ENCODE measurements at regions not wholly inside any gene's neighbourhood (a gene's known extent, or its start where the extent isn't known, plus 50 kb on each side); places are given as distances from the start of the nearest gene placed in this dataset.

- peaks cover 0 to 5% (median 2%) of the 10 kb centered on the region in 4 donors for H3K4me1 ChIP-seq (ENCODE audit: control insufficient read depth in 4 of 4, insufficient read depth in 4 of 4, low read length in 3 of 4)
- no peaks in the 10 kb centered on the region for H3K9me3 ChIP-seq (ENCODE audit: control insufficient read depth in 4 of 4, low read length in 3 of 4)
- 79% methylated on average over 6 of the region's 6 CpGs for WGBS
- no peaks in the 10 kb centered on the region for H3K36me3 ChIP-seq (ENCODE audit: control insufficient read depth in 4 of 4, insufficient read depth in 3 of 4, low read depth in 1 of 4, low read length in 3 of 4)
- no peak for TF ChIP-seq YY1 (IDR thresholded peaks at IDR 0.05)
- TF ChIP-seq GABPA (IDR thresholded peaks at IDR 0.05 in 1 of 2, conservative IDR thresholded peaks at IDR 0.05 in 1 of 2) = no peak
- no peak for TF ChIP-seq HNF4G (IDR thresholded peaks at IDR 0.05)
- TF ChIP-seq, protein P1, sequence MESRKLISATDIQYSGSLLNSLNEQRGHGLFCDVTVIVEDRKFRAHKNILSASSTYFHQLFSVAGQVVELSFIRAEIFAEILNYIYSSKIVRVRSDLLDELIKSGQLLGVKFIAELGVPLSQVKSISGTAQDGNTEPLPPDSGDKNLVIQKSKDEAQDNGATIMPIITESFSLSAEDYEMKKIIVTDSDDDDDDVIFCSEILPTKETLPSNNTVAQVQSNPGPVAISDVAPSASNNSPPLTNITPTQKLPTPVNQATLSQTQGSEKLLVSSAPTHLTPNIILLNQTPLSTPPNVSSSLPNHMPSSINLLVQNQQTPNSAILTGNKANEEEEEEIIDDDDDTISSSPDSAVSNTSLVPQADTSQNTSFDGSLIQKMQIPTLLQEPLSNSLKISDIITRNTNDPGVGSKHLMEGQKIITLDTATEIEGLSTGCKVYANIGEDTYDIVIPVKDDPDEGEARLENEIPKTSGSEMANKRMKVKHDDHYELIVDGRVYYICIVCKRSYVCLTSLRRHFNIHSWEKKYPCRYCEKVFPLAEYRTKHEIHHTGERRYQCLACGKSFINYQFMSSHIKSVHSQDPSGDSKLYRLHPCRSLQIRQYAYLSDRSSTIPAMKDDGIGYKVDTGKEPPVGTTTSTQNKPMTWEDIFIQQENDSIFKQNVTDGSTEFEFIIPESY (IDR thresholded peaks at IDR 0.05) = no peak
- no peak for TF ChIP-seq RAD21 (IDR thresholded peaks at IDR 0.05)
- TF ChIP-seq, protein P2, sequence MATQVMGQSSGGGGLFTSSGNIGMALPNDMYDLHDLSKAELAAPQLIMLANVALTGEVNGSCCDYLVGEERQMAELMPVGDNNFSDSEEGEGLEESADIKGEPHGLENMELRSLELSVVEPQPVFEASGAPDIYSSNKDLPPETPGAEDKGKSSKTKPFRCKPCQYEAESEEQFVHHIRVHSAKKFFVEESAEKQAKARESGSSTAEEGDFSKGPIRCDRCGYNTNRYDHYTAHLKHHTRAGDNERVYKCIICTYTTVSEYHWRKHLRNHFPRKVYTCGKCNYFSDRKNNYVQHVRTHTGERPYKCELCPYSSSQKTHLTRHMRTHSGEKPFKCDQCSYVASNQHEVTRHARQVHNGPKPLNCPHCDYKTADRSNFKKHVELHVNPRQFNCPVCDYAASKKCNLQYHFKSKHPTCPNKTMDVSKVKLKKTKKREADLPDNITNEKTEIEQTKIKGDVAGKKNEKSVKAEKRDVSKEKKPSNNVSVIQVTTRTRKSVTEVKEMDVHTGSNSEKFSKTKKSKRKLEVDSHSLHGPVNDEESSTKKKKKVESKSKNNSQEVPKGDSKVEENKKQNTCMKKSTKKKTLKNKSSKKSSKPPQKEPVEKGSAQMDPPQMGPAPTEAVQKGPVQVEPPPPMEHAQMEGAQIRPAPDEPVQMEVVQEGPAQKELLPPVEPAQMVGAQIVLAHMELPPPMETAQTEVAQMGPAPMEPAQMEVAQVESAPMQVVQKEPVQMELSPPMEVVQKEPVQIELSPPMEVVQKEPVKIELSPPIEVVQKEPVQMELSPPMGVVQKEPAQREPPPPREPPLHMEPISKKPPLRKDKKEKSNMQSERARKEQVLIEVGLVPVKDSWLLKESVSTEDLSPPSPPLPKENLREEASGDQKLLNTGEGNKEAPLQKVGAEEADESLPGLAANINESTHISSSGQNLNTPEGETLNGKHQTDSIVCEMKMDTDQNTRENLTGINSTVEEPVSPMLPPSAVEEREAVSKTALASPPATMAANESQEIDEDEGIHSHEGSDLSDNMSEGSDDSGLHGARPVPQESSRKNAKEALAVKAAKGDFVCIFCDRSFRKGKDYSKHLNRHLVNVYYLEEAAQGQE (IDR thresholded peaks at IDR 0.05) = no peak
- TF ChIP-seq TAF1 (conservative IDR thresholded peaks at IDR 0.05) = no peak
- no peak for TF ChIP-seq HNF4A (conservative IDR thresholded peaks at IDR 0.05)
- TF ChIP-seq NR2F2 (IDR thresholded peaks at IDR 0.05) = no peak
- no peak for TF ChIP-seq FOXA1 (IDR thresholded peaks at IDR 0.05)
- TF ChIP-seq CTCF (IDR thresholded peaks at IDR 0.05; ENCODE audit: low read depth, low read length, missing input control) = no peak
- no peak for TF ChIP-seq EGR1 (IDR thresholded peaks at IDR 0.05; ENCODE audit: low read depth in 2 of 2)
- no peak for TF ChIP-seq JUND (IDR thresholded peaks at IDR 0.05)
- TF ChIP-seq, protein P3, sequence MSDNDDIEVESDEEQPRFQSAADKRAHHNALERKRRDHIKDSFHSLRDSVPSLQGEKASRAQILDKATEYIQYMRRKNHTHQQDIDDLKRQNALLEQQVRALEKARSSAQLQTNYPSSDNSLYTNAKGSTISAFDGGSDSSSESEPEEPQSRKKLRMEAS (IDR thresholded peaks at IDR 0.05) = no peak
- no peak for TF ChIP-seq SP1 (IDR thresholded peaks at IDR 0.05)
- TF ChIP-seq, protein P4, sequence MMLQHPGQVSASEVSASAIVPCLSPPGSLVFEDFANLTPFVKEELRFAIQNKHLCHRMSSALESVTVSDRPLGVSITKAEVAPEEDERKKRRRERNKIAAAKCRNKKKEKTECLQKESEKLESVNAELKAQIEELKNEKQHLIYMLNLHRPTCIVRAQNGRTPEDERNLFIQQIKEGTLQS (IDR thresholded peaks at IDR 0.05) = no peak
- TF ChIP-seq FOXA2 (IDR thresholded peaks at IDR 0.05) = no peak
- no peak for TF ChIP-seq RXRA (IDR thresholded peaks at IDR 0.05)
- no peak overlapping the region for H3K4me3 ChIP-seq (ENCODE audit: low read depth in 1 of 3, low read length in 3 of 3)
- H3K27me3 ChIP-seq (ENCODE audit: control insufficient read depth in 4 of 4, insufficient read depth in 4 of 4, low read length in 3 of 4) = no peaks in the 10 kb centered on the region
- DNase-seq (ENCODE audit: low spot score) = no peak
- no peak overlapping the region for H3K9ac ChIP-seq (ENCODE audit: low read depth in 1 of 2, low read length in 2 of 2)
- H3K27ac ChIP-seq (ENCODE audit: low read depth in 1 of 2, low read length in 2 of 2) = no peak overlapping the region
Measured at GRCh38 chr6:168848797-168849196, 404.8 kb downstream of the THBS2 start.

Data from liver (tissue), 8 donors.